Activated T-helper 1 cell treated with anti-CD3 and anti-CD28 coated beads, Interleukin-2, amount 50 U/mL, for 16 hours (primary cell): ENCODE measurements at regions not wholly inside any gene's neighbourhood (a gene's known extent, or its start where the extent isn't known, plus 50 kb on each side); places are given as distances from the start of the nearest gene placed in this dataset.

Source experiments
- DNase-seq, 2 donors: peaks; one replicate each; pipeline ENCODE4 v3.0.0-alpha.2; 2020; ENCODE audit warnings: low read depth in 1 of 2, low spot score in 1 of 2

DNA sequence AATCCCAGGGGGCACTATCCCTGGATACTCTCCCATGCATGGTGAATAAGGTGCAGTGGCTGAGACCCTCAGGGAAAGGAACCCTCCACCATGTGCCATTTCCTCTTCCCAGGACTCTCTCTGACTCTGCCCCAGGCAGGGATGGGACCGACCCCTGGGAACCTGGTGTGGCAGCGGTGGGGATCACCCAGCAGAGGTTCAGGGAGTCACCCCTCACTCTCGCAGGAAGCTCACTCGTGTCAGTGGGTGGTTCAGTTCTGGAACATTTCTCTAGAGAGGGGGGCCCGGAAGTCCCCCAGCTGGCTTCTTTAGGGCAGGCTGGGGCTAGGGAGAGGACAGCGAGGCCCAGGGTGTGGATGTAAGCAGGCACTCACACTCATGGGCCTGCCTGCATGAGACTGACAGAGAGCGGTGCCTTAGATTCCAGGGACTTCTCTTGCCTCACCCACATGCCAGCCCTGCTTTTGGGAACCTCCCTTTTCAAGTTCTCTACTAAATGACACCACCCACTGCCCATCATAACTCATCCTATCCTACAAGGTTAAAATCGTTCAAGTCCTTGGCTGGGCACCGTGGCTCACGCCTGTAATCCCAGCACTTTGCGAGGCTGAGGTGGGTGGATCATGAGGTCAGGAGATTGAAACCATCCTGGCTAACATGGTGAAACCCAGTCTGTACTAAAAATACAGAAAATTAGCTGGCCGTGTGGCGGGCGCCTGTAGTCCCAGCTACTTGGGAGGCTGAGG lies 109.7 kb upstream of the SDK2 start:
- DNase-seq = no peak

GRCh38 chr17:73754886-73755400 lies 110.7 kb upstream of the SDK2 start:
- no peak for DNase-seq

DNA sequence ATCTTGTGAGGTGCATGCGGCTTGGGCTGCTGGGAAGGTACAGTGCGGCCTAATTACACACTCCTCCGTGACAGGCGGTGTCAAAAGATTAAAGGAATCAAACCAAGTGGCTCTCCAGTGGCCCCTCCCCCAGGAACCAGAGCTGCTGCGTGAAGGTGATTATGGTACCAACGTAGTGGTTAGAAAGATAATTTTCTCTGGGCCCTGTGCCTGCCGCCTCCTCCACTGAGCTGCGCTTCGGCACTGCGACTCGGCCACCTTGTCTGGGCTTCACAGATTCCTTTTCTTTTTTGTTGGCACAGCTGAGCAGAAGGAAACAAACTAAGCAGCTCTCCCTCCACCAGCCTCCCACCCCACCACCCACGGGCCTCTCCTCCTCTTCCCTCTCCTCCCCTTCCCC lies 113.2 kb upstream of the SDK2 start:
- DNase-seq = no peak

- no peak for DNase-seq
Measured at GRCh38 chr17:73758245-73758644, 114.0 kb upstream of the SDK2 start.

GRCh38 chr17:73759324-73759723 lies 115.1 kb upstream of the SDK2 start:
- DNase-seq = no peak

DNA sequence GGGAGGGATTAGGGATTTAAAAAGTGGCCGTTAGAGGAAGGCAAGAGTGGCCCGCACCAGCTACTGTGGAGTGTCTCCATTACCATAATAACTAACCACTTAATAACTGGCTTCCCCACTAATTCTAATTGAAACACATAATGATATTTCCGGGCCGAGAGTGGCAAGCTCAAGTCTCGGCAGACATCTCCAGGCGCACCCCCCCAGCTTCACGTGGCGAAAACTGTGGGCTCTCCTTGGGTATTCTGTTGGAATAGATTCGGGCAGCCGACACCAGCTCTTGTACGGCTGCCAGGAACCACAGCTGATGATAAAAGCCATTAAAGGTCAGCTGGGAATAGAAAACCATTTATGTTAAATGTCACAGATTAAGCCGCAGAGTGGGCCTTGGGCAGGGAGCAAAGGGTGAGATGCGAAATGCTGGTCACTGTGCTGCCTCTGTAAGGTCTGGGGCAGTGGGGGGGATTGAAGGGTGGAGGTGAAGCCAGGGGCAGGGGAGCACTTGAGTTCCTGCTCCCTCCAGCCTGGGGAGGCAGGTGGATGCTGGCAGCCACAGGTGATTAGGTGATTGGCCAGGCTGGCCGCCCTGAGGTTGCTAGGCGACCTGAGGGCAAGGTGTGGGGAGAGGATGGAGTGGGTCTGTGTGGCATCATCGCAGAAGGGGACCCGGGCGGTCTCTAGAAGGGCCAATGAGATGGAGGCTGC lies 115.6 kb upstream of the SDK2 start:
- DNase-seq = no peak

GRCh38 chr17:73760439-73760758 lies 116.2 kb upstream of the SDK2 start:
- DNase-seq = no peak

DNA sequence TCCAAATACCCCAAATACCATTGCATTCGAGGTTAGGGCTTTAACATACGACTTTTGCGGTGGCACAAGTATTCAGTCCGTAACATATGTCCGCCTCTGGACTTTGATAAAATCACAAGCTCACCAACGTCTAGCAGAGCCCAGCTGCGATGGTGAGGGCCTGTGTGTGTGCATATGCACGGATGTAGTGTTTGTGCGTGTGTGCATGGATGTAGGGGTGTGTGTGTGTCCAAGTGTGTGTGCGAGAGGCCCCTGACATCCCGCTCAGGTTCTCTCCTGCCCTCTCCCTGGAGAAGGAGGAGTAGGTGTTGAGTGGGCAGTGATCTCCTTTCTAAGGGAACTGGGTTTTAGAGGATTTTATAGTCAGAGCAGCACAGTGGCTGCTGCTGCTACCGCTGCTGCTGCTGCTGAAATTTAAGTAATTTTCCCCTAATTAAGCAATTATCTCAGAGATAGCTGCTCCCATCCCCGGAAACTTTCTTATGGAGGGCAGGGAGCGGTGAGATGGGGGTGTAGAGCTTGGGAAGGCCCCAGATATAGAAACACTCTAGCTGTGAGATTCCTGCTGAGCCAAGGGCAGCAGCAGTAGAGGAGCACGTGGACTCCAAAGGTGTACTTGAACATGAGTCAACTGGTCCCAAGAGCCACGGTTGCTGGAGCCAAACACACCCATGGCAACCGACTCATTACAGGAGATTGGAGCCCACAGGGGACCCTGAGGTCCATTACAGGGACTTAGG lies 121.7 kb upstream of the SDK2 start:
- DNase-seq = no peak

DNA sequence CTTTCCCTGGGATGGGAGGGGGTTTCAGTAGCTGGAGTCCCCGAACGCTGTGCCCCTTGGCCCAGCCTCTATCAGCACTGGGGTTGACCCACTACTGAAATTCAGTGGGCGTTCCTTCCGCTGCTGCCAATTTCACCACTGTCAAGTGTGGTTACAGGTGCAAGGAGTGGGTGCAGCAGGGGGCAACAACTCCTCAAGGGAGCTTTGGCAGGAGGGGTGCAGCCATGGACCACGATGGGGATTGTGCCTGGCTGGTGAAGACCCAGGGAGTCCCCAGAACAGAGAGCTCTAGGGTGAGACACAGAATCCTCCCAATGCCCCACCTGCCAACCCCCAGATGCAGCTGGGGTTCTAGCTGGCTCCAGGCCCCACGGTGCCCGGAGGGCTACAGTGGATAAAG lies 123.5 kb upstream of the SDK2 start:
- DNase-seq = no peak

DNA sequence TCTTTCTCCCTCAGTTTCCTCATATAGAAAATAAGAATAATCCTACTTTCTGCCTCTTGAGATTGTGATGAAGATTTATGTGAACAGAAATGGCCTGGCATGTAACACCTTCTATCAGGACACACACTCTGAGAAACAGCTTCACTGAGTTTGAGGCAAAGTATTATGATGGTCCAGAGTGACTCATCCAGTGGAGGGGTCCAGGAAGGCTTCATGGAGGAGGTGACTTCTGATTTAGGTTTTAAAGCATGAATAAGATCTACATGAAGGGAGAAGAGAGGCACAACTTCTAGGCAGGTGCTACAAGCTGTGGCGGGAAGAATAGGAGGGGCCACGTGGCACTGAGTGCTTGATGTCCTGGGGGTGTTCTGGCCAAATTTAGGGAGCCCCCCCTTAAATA lies 124.4 kb upstream of the SDK2 start:
- no peak for DNase-seq

DNA sequence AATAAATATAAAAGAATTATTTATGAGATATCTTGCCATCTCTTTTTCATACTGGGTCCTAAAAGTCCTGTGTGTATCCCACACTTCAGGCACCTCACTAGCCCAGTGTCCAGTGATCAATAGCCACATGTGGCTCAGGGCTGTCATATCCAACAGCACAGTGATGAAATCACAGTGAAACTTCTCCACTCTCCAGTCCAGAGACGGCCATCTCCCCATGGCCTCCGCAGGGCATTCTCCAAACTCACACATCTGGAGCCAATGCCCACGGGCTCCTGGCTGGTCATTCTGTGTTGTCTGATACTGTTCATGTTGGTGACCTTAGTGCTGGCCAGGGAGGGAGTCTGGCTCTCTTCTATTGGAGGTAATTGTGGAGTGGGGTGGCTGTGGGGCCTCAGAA lies 125.2 kb upstream of the SDK2 start:
- DNase-seq = no peak

DNA sequence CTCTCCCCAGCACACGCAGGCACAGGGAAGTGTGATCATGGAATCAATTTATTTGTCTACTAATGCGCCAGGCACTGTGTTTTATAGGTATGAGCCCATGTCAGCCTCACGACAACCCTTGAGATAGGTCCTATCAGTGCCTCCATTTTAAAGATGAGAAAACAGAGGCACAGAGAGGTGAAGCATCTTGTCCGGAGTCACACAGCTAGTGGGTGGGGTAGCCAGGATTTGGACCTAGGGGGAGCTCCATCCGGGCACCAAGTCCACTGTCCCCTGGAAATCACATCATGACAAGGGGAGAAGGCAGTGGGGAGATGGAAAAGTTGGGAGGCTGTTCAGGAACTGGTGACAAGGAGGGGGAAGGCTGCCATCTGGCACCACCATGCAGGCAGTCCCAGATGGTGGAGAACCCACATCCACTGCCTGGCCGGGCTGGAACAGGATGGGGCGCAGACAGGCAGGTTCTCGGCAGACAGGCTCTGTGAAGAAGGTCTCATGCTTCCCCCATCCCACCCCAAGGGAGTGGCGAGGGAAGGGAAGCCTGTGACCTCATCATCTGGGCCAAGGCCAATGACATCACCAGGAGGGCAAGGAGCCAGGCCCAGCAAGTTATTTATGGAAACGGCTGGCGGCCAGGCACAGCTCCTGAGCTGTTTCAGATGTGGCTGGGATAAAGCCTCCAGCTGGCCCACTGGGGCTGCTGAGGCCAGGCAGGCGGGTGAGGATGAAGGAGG lies 126.0 kb upstream of the SDK2 start:
- DNase-seq = no peak

DNA sequence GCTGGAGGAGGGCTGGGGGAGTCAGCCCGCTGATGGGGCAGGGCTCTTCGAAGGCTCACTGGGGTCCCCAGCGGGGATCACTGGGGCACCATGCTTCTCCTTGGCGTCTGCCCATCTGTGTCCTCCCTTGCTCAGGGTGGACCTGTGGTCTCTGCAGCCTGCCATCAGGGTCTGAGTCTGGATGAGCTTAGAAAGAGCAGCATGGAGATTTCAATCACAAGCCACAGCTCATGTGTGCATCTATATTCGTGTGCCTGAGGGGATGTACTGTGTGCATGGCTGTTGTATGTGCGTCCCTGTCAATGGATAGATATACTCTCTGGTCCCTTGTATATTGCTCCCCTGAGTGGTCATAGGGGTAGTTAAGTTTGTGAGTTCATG lies 126.6 kb upstream of the SDK2 start:
- no peak for DNase-seq

DNA sequence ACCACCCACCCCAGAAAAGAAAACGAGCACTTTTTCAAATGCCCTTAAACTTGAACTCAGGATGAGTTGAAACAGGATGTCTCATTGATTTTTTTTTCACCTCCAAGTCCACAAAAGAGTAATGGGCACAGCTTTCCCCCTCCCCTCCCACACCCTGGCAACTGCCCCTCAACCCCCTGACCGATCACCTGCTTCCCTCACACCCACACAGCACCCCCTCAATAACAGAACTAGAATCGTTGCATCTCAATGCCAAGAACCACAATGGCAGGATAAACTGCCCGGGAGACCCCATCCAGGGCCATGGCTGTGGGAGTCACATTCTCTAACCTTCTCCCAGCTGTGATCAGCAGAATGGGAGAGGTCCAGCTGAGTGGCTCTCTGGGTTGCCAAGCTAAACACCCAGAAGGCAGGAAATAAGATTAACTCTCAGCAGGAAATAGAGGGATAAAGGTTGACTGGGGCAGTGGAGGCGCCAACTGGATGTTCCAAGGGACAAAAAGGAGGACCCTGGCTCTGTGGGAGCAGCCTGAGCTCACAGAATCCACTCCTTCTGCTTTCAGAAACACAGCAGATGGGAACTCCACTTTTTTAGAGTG lies 128.0 kb upstream of the SDK2 start:
- DNase-seq = no peak

- DNase-seq = no peak
Measured at GRCh38 chr17:73773702-73774101, 129.5 kb upstream of the SDK2 start.

GRCh38 chr17:73774852-73775251 lies 130.6 kb upstream of the SDK2 start:
- DNase-seq = no peak

DNA sequence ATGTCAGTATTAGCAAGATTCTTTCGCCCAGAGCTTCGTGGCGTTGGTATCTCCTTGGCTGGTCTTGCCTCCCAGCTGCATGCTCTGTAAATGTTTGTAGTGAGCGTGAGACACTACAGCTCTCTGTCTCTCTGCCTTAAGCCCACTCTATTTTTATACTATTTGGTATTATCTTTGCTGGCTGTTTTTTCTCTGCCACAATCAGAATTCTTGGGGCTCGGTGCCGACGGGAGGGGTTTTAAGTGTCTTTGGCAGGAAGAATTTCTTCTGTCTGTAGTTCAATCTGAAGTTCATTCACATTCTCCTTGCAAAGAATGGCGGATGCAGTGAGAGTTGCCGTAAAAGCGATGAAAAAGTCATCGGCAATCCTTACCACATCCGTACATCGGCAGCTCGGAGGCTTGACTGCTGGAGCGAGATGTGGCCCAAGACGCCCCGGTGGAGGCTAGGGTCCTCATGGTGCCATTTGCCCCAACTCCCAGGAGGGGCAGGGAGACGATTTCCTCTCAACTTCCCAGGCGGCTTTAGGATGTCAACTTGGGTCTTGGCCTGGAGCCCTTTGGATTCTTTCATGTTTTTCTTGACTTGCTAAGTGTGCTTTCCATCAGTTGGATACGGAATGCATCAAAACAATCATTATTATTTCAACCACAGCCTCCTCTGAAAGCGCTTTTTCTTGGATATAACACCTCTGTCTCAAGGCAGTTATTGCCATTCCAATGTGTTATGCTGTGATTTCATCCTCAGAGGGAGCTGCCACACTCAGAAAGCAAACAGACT lies 132.3 kb upstream of the SDK2 start:
- DNase-seq = no peak

- no peak for DNase-seq
Measured at GRCh38 chr17:73777131-73777449, 132.8 kb upstream of the SDK2 start.

DNA sequence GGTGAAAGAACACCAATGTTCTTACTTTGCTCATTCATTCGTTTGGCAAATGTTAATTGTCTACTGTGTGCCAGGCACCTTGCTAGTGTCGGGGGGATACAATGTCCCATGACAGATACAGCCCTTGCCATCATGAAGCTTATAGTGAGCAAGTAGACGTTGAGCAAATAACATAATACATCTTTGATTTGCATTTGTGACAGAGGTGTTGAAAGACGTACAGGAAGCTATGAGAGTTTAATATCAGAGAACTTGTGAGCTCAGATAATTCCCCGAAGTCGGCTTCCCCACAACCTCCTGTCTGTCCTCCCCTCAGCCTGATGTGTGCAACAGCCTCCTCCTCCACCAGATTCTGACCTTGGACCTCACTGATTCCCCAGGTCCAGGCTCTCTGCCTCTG lies 138.0 kb upstream of the SDK2 start:
- no peak for DNase-seq

GRCh38 chr17:73782641-73783381 lies 138.6 kb upstream of the SDK2 start:
- DNase-seq = no peak
